ENCODE measurements at regions not wholly inside any gene's neighbourhood (a gene's known extent, or its start where the extent isn't known, plus 50 kb on each side); places are given as distances from the start of the nearest gene placed in this dataset.

- no peak for DNase-seq
These were observed 115.4 kb upstream of the MYL2 start for GRCh38 chr12:111035578-111036301.

GRCh38 chr12:111034886-111035577 is 114.7 kb upstream of the MYL2 start:
- no peak for DNase-seq

GRCh38 chr12:111034083-111034885 is 113.9 kb upstream of the MYL2 start, which contains the start of gene CUX2:
CUX2 (plus strand) TSS chr12:111034165.
- DNase-seq, result no peak

GRCh38 chr12:111033281-111034082 is 113.1 kb upstream of the MYL2 start:
- DNase-seq, result no peak

GRCh38 chr12:111032591-111032919 is 112.2 kb upstream of the MYL2 start:
- DNase-seq, result no peak

GRCh38 chr12:111031916-111032590 is 111.7 kb upstream of the MYL2 start:
- DNase-seq, result no peak

GRCh38 chr12:111030800-111031199 is 110.4 kb upstream of the MYL2 start:
- DNase-seq, result no peak

- no peak for DNase-seq
These were observed 109.4 kb upstream of the MYL2 start for GRCh38 chr12:111029732-111030131.

GRCh38 chr12:111029305-111029704 is 108.9 kb upstream of the MYL2 start:
- DNase-seq, result no peak

- DNase-seq, result no peak
These were observed 108.5 kb upstream of the MYL2 start for GRCh38 chr12:111028830-111029229.

GRCh38 chr12:111027431-111027830 is 107.1 kb upstream of the MYL2 start:
- no peak for DNase-seq

- no peak for DNase-seq
These were observed 105.5 kb upstream of the MYL2 start for GRCh38 chr12:111025792-111026430.

GRCh38 chr12:111025301-111025700 is 104.9 kb upstream of the MYL2 start:
- DNase-seq, result no peak

- DNase-seq, result no peak
These were observed 103.9 kb upstream of the MYL2 start for GRCh38 chr12:111024205-111024801.

- no peak for DNase-seq
These were observed 102.0 kb upstream of the MYL2 start for GRCh38 chr12:111022386-111022785.

GRCh38 chr12:111014547-111014946 is 94.2 kb upstream of the MYL2 start:
- DNase-seq, result no peak

GRCh38 chr12:111012918-111013317 is 92.5 kb upstream of the MYL2 start:
- no peak for DNase-seq

- no peak for DNase-seq
These were observed 91.7 kb upstream of the MYL2 start for GRCh38 chr12:111011999-111012600.

- no peak for DNase-seq
These were observed 90.7 kb upstream of the MYL2 start for GRCh38 chr12:111010916-111011657.

GRCh38 chr12:111010061-111010460 is 89.7 kb upstream of the MYL2 start:
- DNase-seq, result no peak

Data from hindlimb muscle (tissue), 1 donor.